Panc1 (cell line): ENCODE measurements at regions not wholly inside any gene's neighbourhood (a gene's known extent, or its start where the extent isn't known, plus 50 kb on each side); places are given as distances from the start of the nearest gene placed in this dataset.
A peak's percentile ranks its signal among the peaks of the same experiment; 100 is the strongest.

Source experiments
- ATAC-seq: fragments of 200-7000 bp; cut with Tn5 transposase; 2 replicates; pipeline ENCODE4 v1.9.1; 2020; ENCODE audit warnings: mild to moderate bottlenecking, moderate library complexity
- BruUV-seq: library from RNA; stranded (reverse); fragments of 400-500 nt; replicated peaks from 2 replicates; lab custom pipeline; 2021; lab: Mats Ljungman, UMichigan
- CTCF ChIA-PET: fragments of 300-600 bp; sonication (Branson Sonifier 250); formaldehyde crosslinking; loops from one replicate; lab custom pipeline; 2022; ENCODE audit warnings: antibody characterized with exemption; lab: Charles Lee
- POLR2A ChIA-PET: fragments of 300-600 bp; sonication (Branson Sonifier 250); formaldehyde crosslinking; loops from one replicate; lab custom pipeline; 2022; ENCODE audit warnings: antibody characterized with exemption; lab: Charles Lee
- DNase-seq: peaks from one replicate; pipeline ENCODE4 v3.0.0-alpha.2; 2010; ENCODE audit warnings: low read depth, low spot score
- H3K27ac ChIP-seq: 2 replicates; pipeline ENCODE4 v1.5.1; 2011; ENCODE audit warnings: mild to moderate bottlenecking, low read length, inconsistent platforms
- H3K27me3 ChIP-seq: fragments of 200-500 bp; sonication (Bioruptor generic); 2 replicates; pipeline ENCODE4 v1.6.0; 2014; ENCODE audit warnings: low read length, inconsistent platforms; ENCODE audit not compliant: control insufficient read depth, insufficient read depth
- H3K36me3 ChIP-seq: fragments of 200-500 bp; sonication (Bioruptor generic); 2 replicates; pipeline ENCODE4 v1.5.1; 2014; ENCODE audit warnings: inconsistent platforms, mild to moderate bottlenecking, low read length, moderate library complexity; ENCODE audit not compliant: control insufficient read depth, insufficient read depth
- H3K4me1 ChIP-seq: 2 replicates; pipeline ENCODE4 v1.5.1; 2011; ENCODE audit warnings: inconsistent platforms, mild to moderate bottlenecking, low read length, moderate library complexity; ENCODE audit not compliant: control insufficient read depth, insufficient read depth
- H3K4me3 ChIP-seq, 2 experiments: 2 replicates each; pipeline ENCODE4 v1.5.1; 2011 to 2012; ENCODE audit warnings: low read depth in 2 of 2, low read length in 2 of 2, mild to moderate bottlenecking in 2 of 2, inconsistent platforms in 1 of 2, moderate library complexity in 1 of 2
- H3K9me3 ChIP-seq: fragments of 200-500 bp; sonication (Bioruptor generic); 2 replicates; pipeline ENCODE4 v1.5.1; 2014; ENCODE audit warnings: low read depth, mild to moderate bottlenecking, inconsistent platforms, low read length, moderate library complexity; ENCODE audit not compliant: control insufficient read depth, insufficient read depth
- POLR2AphosphoS5 ChIP-seq: IDR thresholded peaks from 2 replicates; pipeline ENCODE4 v1.6.1; 2012; ENCODE audit warnings: mild to moderate bottlenecking, low read depth, low read length, moderate library complexity
- SIN3A ChIP-seq: IDR thresholded peaks from 2 replicates; pipeline ENCODE4 v1.6.1; 2012; ENCODE audit warnings: low read depth, mild to moderate bottlenecking, low read length, moderate library complexity, borderline replicate concordance; ENCODE audit not compliant: insufficient read depth
- TCF7L2 ChIP-seq: IDR thresholded peaks from 2 replicates; pipeline ENCODE4 v1.6.1; 2011; ENCODE audit warnings: mild to moderate bottlenecking, low read depth, low read length, inconsistent platforms
- in situ Hi-C: cut with HindIII; loops from 2 replicates; pipeline ENCODE4 v1.10.0; 2016; ENCODE audit warnings: low sequenced_read_pairs, low pct_unique_long_range_greater_than_20kb
- intact Hi-C: fragments of 100-400 bp; cut with micrococcal nuclease; formaldehyde crosslinking; loops from one replicate; pipeline ENCODE4 v1.10.0; 2022; ENCODE audit not compliant: unreplicated experiment
- TF ChIP-seq, protein P1 (sequence below), 2 experiments: IDR thresholded peaks; 2 replicates each; pipeline ENCODE4 v1.6.1; 2011 to 2012; ENCODE audit warnings: low read depth in 2 of 2, control low read depth in 1 of 2, low read length in 1 of 2, mild to moderate bottlenecking in 1 of 2, moderate library complexity in 1 of 2; ENCODE audit not compliant: insufficient read depth in 1 of 2
- TF ChIP-seq, protein P2 (sequence below): fragments of 450-650 bp; IDR thresholded peaks from 2 replicates; pipeline ENCODE4 v1.5.1; 2017; ENCODE audit warnings: mild to moderate bottlenecking

DNA sequence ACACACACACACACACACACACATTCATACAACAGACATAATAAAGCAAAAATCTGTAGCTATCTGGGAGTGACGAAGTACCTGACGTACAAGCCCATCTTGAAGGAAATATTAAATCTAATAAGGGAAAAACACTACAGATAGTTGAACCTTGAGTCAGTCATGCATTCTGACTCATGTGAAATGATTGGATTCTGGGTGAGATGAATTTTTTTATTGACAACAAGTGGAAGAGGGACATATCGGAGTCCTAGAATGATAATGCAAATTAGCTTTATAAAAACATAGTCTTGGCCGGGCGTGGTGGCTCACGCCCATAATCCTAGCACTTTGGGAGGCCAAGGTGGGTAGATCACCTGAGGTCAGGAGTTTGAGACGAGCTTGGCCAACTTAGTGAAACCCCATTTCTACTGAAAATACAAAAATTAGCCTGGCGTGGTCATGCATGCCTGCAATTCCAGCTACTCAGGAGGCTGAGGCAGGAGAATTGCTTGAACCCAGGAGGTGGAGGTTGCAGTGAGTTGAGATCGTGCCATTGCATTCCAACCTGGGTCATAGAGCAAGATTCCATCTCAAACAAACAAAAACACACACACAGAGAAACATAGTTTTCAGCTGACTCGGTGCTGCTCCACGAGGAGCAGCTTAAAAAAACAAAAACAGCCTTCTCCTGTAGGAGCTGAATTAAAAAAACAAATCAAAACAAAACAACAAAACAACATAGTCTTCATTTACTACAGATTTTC, 154.4 kb upstream of the MKLN1 start:
- no peak overlapping the region for H3K4me3 ChIP-seq
- BruUV-seq, result no TSS peak
- peak overlapping the region; percentile 18; the same call in 1 of the 2 replicates for H3K27ac ChIP-seq
- no peaks in the 10 kb centered on the region for H3K9me3 ChIP-seq
- no peaks in the 10 kb centered on the region for H3K27me3 ChIP-seq
- CTCF ChIA-PET, result interaction anchor here (0.6 to 0.8 kb wide), 2 partner anchors 9 to 62 kb away, joined by 3 to 8 read pairs; no protein-coding TSS in a partner anchor
- ATAC-seq (peak; percentile 95), DNase-seq (no peak)
- TF ChIP-seq, protein P1, sequence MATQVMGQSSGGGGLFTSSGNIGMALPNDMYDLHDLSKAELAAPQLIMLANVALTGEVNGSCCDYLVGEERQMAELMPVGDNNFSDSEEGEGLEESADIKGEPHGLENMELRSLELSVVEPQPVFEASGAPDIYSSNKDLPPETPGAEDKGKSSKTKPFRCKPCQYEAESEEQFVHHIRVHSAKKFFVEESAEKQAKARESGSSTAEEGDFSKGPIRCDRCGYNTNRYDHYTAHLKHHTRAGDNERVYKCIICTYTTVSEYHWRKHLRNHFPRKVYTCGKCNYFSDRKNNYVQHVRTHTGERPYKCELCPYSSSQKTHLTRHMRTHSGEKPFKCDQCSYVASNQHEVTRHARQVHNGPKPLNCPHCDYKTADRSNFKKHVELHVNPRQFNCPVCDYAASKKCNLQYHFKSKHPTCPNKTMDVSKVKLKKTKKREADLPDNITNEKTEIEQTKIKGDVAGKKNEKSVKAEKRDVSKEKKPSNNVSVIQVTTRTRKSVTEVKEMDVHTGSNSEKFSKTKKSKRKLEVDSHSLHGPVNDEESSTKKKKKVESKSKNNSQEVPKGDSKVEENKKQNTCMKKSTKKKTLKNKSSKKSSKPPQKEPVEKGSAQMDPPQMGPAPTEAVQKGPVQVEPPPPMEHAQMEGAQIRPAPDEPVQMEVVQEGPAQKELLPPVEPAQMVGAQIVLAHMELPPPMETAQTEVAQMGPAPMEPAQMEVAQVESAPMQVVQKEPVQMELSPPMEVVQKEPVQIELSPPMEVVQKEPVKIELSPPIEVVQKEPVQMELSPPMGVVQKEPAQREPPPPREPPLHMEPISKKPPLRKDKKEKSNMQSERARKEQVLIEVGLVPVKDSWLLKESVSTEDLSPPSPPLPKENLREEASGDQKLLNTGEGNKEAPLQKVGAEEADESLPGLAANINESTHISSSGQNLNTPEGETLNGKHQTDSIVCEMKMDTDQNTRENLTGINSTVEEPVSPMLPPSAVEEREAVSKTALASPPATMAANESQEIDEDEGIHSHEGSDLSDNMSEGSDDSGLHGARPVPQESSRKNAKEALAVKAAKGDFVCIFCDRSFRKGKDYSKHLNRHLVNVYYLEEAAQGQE (IDR thresholded peaks at IDR 0.05; ENCODE audit: insufficient read depth in 1 of 2, low read depth in 2 of 2, low read length in 1 of 2), result no peak
- TF ChIP-seq, protein P2, sequence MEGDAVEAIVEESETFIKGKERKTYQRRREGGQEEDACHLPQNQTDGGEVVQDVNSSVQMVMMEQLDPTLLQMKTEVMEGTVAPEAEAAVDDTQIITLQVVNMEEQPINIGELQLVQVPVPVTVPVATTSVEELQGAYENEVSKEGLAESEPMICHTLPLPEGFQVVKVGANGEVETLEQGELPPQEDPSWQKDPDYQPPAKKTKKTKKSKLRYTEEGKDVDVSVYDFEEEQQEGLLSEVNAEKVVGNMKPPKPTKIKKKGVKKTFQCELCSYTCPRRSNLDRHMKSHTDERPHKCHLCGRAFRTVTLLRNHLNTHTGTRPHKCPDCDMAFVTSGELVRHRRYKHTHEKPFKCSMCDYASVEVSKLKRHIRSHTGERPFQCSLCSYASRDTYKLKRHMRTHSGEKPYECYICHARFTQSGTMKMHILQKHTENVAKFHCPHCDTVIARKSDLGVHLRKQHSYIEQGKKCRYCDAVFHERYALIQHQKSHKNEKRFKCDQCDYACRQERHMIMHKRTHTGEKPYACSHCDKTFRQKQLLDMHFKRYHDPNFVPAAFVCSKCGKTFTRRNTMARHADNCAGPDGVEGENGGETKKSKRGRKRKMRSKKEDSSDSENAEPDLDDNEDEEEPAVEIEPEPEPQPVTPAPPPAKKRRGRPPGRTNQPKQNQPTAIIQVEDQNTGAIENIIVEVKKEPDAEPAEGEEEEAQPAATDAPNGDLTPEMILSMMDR, result no peak
- TF ChIP-seq TCF7L2, result no peak
- TF ChIP-seq POLR2AphosphoS5, result no peak
- TF ChIP-seq SIN3A, result no peak
- H3K36me3 ChIP-seq, result no peaks in the 10 kb centered on the region
- H3K4me1 ChIP-seq, result peaks cover 11% of the 10 kb centered on the region; the same call in 1 of the 2 replicates
- intact Hi-C loops, result no loop called here
- in situ Hi-C loops, result no loop called here
- POLR2A ChIA-PET, result no interaction called here

DNA sequence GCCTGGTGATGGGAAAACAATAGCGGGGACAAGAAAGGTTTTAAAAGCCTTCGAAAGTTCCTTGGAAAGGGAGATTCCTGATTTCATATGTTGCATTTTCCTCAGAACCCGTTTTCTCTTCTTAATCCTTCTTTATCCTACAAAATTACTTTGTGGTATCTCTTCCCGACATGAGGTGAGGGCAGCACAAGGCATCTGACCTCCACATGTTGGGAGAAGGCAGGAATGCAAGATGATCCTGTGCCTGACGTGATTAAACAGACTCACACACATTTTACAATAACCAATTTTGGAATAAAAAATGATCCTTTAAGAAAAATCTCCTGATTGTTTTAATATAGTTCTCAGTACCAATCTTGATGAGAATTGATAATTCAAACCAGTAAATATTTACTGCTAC, 153.3 kb upstream of the MKLN1 start:
- H3K4me3 ChIP-seq, result no peak overlapping the region
- TF ChIP-seq, protein P1 (IDR thresholded peaks at IDR 0.05; ENCODE audit: insufficient read depth in 1 of 2, low read depth in 2 of 2, low read length in 1 of 2), result no peak
- TF ChIP-seq POLR2AphosphoS5 (no peak), SIN3A (no peak), TCF7L2 (no peak)
- TF ChIP-seq, protein P2, result no peak
- ChIA-PET POLR2A (interaction anchor here (0.6 kb wide), 1 partner anchor 22 kb away, joined by 5 read pairs; no protein-coding TSS in a partner anchor), CTCF (no interaction called here)
- in situ Hi-C loops, result no loop called here
- H3K9me3 ChIP-seq, result no peaks in the 10 kb centered on the region
- intact Hi-C loops, result no loop called here
- peaks cover 11% of the 10 kb centered on the region; the same call in 1 of the 2 replicates for H3K4me1 ChIP-seq
- ATAC-seq (no peak), DNase-seq (no peak)
- H3K27me3 ChIP-seq, result no peaks in the 10 kb centered on the region
- H3K27ac ChIP-seq, result peak overlapping the region; percentile 59; the same call in 1 of the 2 replicates
- no peaks in the 10 kb centered on the region for H3K36me3 ChIP-seq
- no TSS peak for BruUV-seq
